ENCODE measurements at regions not wholly inside any gene's neighbourhood (a gene's known extent, or its start where the extent isn't known, plus 50 kb on each side); places are given as distances from the start of the nearest gene placed in this dataset.

- TF ChIP-seq EZH2 (IDR thresholded peaks at IDR 0.05; ENCODE audit: borderline replicate concordance, low read length) (no peak), CTCF (IDR thresholded peaks at IDR 0.05; ENCODE audit: low read length) (no peak)
Observed at GRCh38 chr6:151681433-151682059, 125.9 kb upstream of the ESR1 start.

All from OCI-LY1 (cell line).